NB4 (cell line): ENCODE measurements at regions not wholly inside any gene's neighbourhood (a gene's known extent, or its start where the extent isn't known, plus 50 kb on each side); places are given as distances from the start of the nearest gene placed in this dataset.

Experiments
- CTCF ChIP-seq: IDR thresholded peaks from one replicate; pipeline ENCODE4 v1.5.1; 2012; ENCODE audit warnings: low read depth, low read length
- MAX ChIP-seq: IDR thresholded peaks from 2 replicates; pipeline ENCODE4 v1.6.1; 2011; ENCODE audit warnings: low read depth, low read length
- MYC ChIP-seq: IDR thresholded peaks from 2 replicates; pipeline ENCODE4 v1.6.1; 2011; ENCODE audit warnings: low read depth, low read length
- POLR2A ChIP-seq: IDR thresholded peaks from 2 replicates; pipeline ENCODE4 v1.6.1; 2011; ENCODE audit warnings: mild to moderate bottlenecking; ENCODE audit not compliant: insufficient read length; ENCODE audit errors: extremely low read depth

- TF ChIP-seq CTCF (no peak), POLR2A (no peak), MAX (no peak), MYC (no peak)
Observed at GRCh38 chr11:38751421-38751820, 2153.4 kb upstream of the RAG2 start.
